Fibroblast of lung (primary cell): ENCODE measurements at regions not wholly inside any gene's neighbourhood (a gene's known extent, or its start where the extent isn't known, plus 50 kb on each side); places are given as distances from the start of the nearest gene placed in this dataset.

Source experiments
- DNase-seq, 2 donors: peaks; one replicate each; pipeline versions ENCODE4 v3.0.0 to v3.0.0-alpha.2; 2010; ENCODE audit warnings: low read depth in 2 of 2
- H2AFZ ChIP-seq: 2 replicates; pipeline ENCODE4 v1.5.1; 2012; ENCODE audit warnings: low read length, control low read depth, inconsistent platforms
- H3K27ac ChIP-seq: 2 replicates; pipeline ENCODE4 v1.5.1; 2011; ENCODE audit warnings: low read length, control low read depth; ENCODE audit not compliant: insufficient read depth
- H3K27me3 ChIP-seq: 2 replicates; pipeline ENCODE4 v1.5.1; 2011; ENCODE audit warnings: mild to moderate bottlenecking, low read length; ENCODE audit not compliant: control insufficient read depth, insufficient read depth
- H3K36me3 ChIP-seq: 2 replicates; pipeline ENCODE4 v1.5.1; 2011; ENCODE audit warnings: low read length; ENCODE audit not compliant: control insufficient read depth, insufficient read depth
- H3K4me1 ChIP-seq: 2 replicates; pipeline ENCODE4 v1.5.1; 2011; ENCODE audit warnings: low read length; ENCODE audit not compliant: control insufficient read depth, insufficient read depth; ENCODE audit errors: extremely low read depth
- H3K4me2 ChIP-seq: 2 replicates; pipeline ENCODE4 v1.5.1; 2011; ENCODE audit warnings: low read length, control low read depth; ENCODE audit not compliant: insufficient read depth; ENCODE audit errors: extremely low read depth
- H3K4me3 ChIP-seq, 4 experiments: fragments of 200-600 bp in 1 of 4; sonication (generic) in 1 of 4; replicated peaks in 1 of 4; 2 replicates each; pipeline ENCODE4 v1.5.1; 2011 to 2016; ENCODE audit warnings: low read length in 4 of 4, low read depth in 3 of 4, mild to moderate bottlenecking in 3 of 4, control low read depth in 2 of 4, inconsistent platforms in 1 of 4, mixed read lengths in 1 of 4; ENCODE audit not compliant: insufficient read depth in 1 of 4; ENCODE audit errors: control extremely low read depth in 1 of 4
- H3K79me2 ChIP-seq: 2 replicates; pipeline ENCODE4 v1.5.1; 2012; ENCODE audit warnings: mild to moderate bottlenecking, low read length, inconsistent platforms; ENCODE audit not compliant: control insufficient read depth, insufficient read depth
- H3K9ac ChIP-seq: 2 replicates; pipeline ENCODE4 v1.5.1; 2011; ENCODE audit warnings: mild to moderate bottlenecking, low read length, control low read depth; ENCODE audit not compliant: insufficient read depth
- H3K9me3 ChIP-seq: 2 replicates; pipeline ENCODE4 v1.5.1; 2012; ENCODE audit warnings: low read depth, low read length; ENCODE audit not compliant: control insufficient read depth, insufficient read depth
- H4K20me1 ChIP-seq: 2 replicates; pipeline ENCODE4 v1.5.1; 2011; ENCODE audit warnings: low read length; ENCODE audit not compliant: control insufficient read depth, insufficient read depth; ENCODE audit errors: extremely low read depth
- CTCF ChIP-seq, 2 donors: IDR thresholded peaks in 1 of 2; conservative IDR thresholded peaks in 1 of 2; 1 replicate in 1 of 2; 2 replicates in 1 of 2; pipeline ENCODE4 v1.5.1; 2011 to 2012; ENCODE audit warnings: low read length in 2 of 2, control low read depth in 1 of 2, inconsistent platforms in 1 of 2, low read depth in 1 of 2, mild to moderate bottlenecking in 1 of 2
- EZH2 ChIP-seq: IDR thresholded peaks from 2 replicates; pipeline ENCODE4 v1.5.1; 2012; ENCODE audit warnings: low read length, control low read depth, mild to moderate bottlenecking; ENCODE audit errors: missing control alignments

GRCh38 chr1:164361927-164362326 lies 197.1 kb upstream of the PBX1 start:
- Histone ChIP-seq H3K4me2 (no peak overlapping the region), H3K27ac (no peak overlapping the region), H3K4me3 (no peak overlapping the region), H2AFZ (no peak overlapping the region), H3K27me3 (no peaks in the 10 kb centered on the region), H3K9me3 (no peaks in the 10 kb centered on the region), H3K4me1 (no peaks in the 10 kb centered on the region), H3K36me3 (no peaks in the 10 kb centered on the region), H3K79me2 (no peaks in the 10 kb centered on the region), H3K9ac (no peak overlapping the region), H4K20me1 (no peaks in the 10 kb centered on the region)
- TF ChIP-seq EZH2 = no peak
- TF ChIP-seq CTCF (conservative IDR thresholded peaks at IDR 0.05 in 1 of 2, IDR thresholded peaks at IDR 0.05 in 1 of 2; ENCODE audit: low read depth in 1 of 2, low read length in 2 of 2) = no peak
- DNase-seq = no peak

- Histone ChIP-seq H2AFZ (no peak overlapping the region), H3K9me3 (no peaks in the 10 kb centered on the region), H3K36me3 (no peaks in the 10 kb centered on the region), H3K4me3 (no peak overlapping the region), H4K20me1 (no peaks in the 10 kb centered on the region), H3K4me2 (no peak overlapping the region), H3K9ac (no peak overlapping the region), H3K27me3 (no peaks in the 10 kb centered on the region), H3K27ac (no peak overlapping the region), H3K4me1 (no peaks in the 10 kb centered on the region), H3K79me2 (no peaks in the 10 kb centered on the region)
- no peak for TF ChIP-seq EZH2
- TF ChIP-seq CTCF (conservative IDR thresholded peaks at IDR 0.05 in 1 of 2, IDR thresholded peaks at IDR 0.05 in 1 of 2; ENCODE audit: low read depth in 1 of 2, low read length in 2 of 2) = no peak
- no peak for DNase-seq
Measured at GRCh38 chr1:164363980-164364379, 195.0 kb upstream of the PBX1 start.

GRCh38 chr1:164366014-164366413 lies 193.0 kb upstream of the PBX1 start:
- no peaks in the 10 kb centered on the region for H3K36me3 ChIP-seq
- no peaks in the 10 kb centered on the region for H3K9me3 ChIP-seq
- H3K4me1 ChIP-seq = no peaks in the 10 kb centered on the region
- no peak overlapping the region for H3K4me3 ChIP-seq
- no peaks in the 10 kb centered on the region for H4K20me1 ChIP-seq
- TF ChIP-seq EZH2 (no peak), CTCF (conservative IDR thresholded peaks at IDR 0.05 in 1 of 2, IDR thresholded peaks at IDR 0.05 in 1 of 2; ENCODE audit: low read depth in 1 of 2, low read length in 2 of 2) (no peak)
- H3K4me2 ChIP-seq = no peak overlapping the region
- no peak for DNase-seq
- H3K27ac ChIP-seq = no peak overlapping the region
- no peaks in the 10 kb centered on the region for H3K79me2 ChIP-seq
- no peak overlapping the region for H3K9ac ChIP-seq
- no peak overlapping the region for H2AFZ ChIP-seq
- no peaks in the 10 kb centered on the region for H3K27me3 ChIP-seq
